Peyer's patch (tissue), 4 donors: ENCODE measurements at regions not wholly inside any gene's neighbourhood (a gene's known extent, or its start where the extent isn't known, plus 50 kb on each side); places are given as distances from the start of the nearest gene placed in this dataset.
A peak's percentile ranks its signal among the peaks of the same experiment; 100 is the strongest.

Source experiments
- DNase-seq, 3 donors: peaks; one replicate each; pipeline ENCODE4 v3.0.0-alpha.2; 2017 to 2019
- H3K27ac ChIP-seq, 4 donors: fragments of 200-600 bp; sonication (generic); one replicate each; pipeline ENCODE4 v1.5.1; 2016 to 2019
- H3K27me3 ChIP-seq, 2 donors: fragments of 200-600 bp; sonication (generic); one replicate each; pipeline ENCODE4 v1.5.1; 2019
- H3K36me3 ChIP-seq, 3 donors: fragments of 200-600 bp; sonication (generic); one replicate each; pipeline ENCODE4 v1.5.1; 2016 to 2019
- H3K4me1 ChIP-seq, 4 donors: fragments of 200-600 bp; sonication (generic); one replicate each; pipeline ENCODE4 v1.5.1; 2016 to 2019
- H3K4me3 ChIP-seq, 4 donors: fragments of 200-600 bp; sonication (generic); 1 replicate in 3 of 4; 2 replicates in 1 of 4; pipeline ENCODE4 v1.5.1; 2016 to 2019; ENCODE audit warnings: mild to moderate bottlenecking in 1 of 4
- H3K9me3 ChIP-seq, 4 donors: fragments of 200-600 bp; sonication (generic); one replicate each; pipeline ENCODE4 v1.5.1; 2016 to 2019; ENCODE audit warnings: mild to moderate bottlenecking in 1 of 4
- CTCF ChIP-seq, 6 experiments: fragments of 450-650 bp in 4 of 6; fragments of 200-600 bp in 2 of 6; sonication (generic) in 1 of 6; IDR thresholded peaks; one replicate each; pipeline ENCODE4 v1.5.1; 2017 to 2019; ENCODE audit warnings: antibody characterized with exemption in 6 of 6, mild to moderate bottlenecking in 3 of 6, moderate library complexity in 1 of 6
- POLR2A ChIP-seq, 2 donors: fragments of 450-650 bp; IDR thresholded peaks; one replicate each; pipeline ENCODE4 v1.5.1; 2017; ENCODE audit warnings: antibody characterized with exemption in 2 of 2, mild to moderate bottlenecking in 2 of 2, moderate library complexity in 2 of 2

GRCh38 chr3:148604270-148605085 lies 93.2 kb upstream of the AGTR1 start:
- no peaks in the 10 kb centered on the region for H3K27me3 ChIP-seq
- H3K4me3 ChIP-seq, result no peak overlapping the region
- no peak overlapping the region for H3K27ac ChIP-seq
- DNase-seq, result no peak
- H3K4me1 ChIP-seq, result peaks cover 0 to 25% (median 0%) of the 10 kb centered on the region in 4 donors
- H3K9me3 ChIP-seq, result no peaks in the 10 kb centered on the region
- no peak for TF ChIP-seq CTCF (IDR thresholded peaks at IDR 0.05)
- no peak for TF ChIP-seq POLR2A (IDR thresholded peaks at IDR 0.05)
- H3K36me3 ChIP-seq, result no peaks in the 10 kb centered on the region

GRCh38 chr3:148605521-148605920 lies 92.2 kb upstream of the AGTR1 start:
- no peaks in the 10 kb centered on the region for H3K9me3 ChIP-seq
- H3K4me1 ChIP-seq, result peaks cover 0 to 19% (median 0%) of the 10 kb centered on the region in 4 donors
- no peaks in the 10 kb centered on the region for H3K36me3 ChIP-seq
- H3K27me3 ChIP-seq, result no peaks in the 10 kb centered on the region
- no peak overlapping the region for H3K4me3 ChIP-seq
- no peak for DNase-seq
- TF ChIP-seq CTCF (IDR thresholded peaks at IDR 0.05) (no peak), POLR2A (IDR thresholded peaks at IDR 0.05) (no peak)
- H3K27ac ChIP-seq, result no peak overlapping the region

DNA sequence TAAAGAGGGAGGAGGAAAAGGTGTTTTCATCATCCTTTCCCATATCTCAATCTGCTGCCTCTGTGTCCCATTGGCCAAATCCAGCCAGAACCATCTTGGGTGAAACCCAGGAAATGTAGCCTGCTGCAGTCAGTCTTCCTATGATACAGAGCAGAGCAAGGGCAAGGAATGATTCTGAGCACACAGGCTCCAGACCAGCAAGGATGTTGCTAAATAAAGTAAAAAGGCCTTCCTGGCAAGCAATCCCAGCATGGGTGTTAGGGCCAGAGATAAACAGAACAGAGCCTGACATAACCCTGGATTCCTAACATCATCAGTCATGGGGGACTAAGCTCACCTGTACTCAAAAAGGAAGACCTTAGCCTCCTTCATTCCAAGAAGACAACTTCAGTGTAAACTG lies 90.7 kb upstream of the AGTR1 start:
- TF ChIP-seq CTCF (IDR thresholded peaks at IDR 0.05) (no peak), POLR2A (IDR thresholded peaks at IDR 0.05) (no peak)
- H3K27me3 ChIP-seq, result no peaks in the 10 kb centered on the region
- no peaks in the 10 kb centered on the region for H3K36me3 ChIP-seq
- no peak overlapping the region for H3K4me3 ChIP-seq
- DNase-seq, result no peak
- H3K4me1 ChIP-seq, result peaks cover 0 to 10% (median 0%) of the 10 kb centered on the region in 4 donors
- peak overlapping the region in 1 of 4 donors; percentile 59 for H3K27ac ChIP-seq
- no peaks in the 10 kb centered on the region for H3K9me3 ChIP-seq

- peak overlapping the region in 1 of 4 donors; percentile 59 for H3K27ac ChIP-seq
Observed at GRCh38 chr3:148607491-148607890, 90.2 kb upstream of the AGTR1 start.

GRCh38 chr3:148612278-148612677 lies 85.4 kb upstream of the AGTR1 start:
- H3K27ac ChIP-seq, result no peak overlapping the region

More at GRCh38 chr3:148607491-148607890, 90.2 kb upstream of the AGTR1 start:
- TF ChIP-seq POLR2A (IDR thresholded peaks at IDR 0.05), result no peak
- DNase-seq, result no peak
- H3K4me1 ChIP-seq, result peaks cover 0 to 8% (median 0%) of the 10 kb centered on the region in 4 donors
- H3K27me3 ChIP-seq, result no peaks in the 10 kb centered on the region
- H3K9me3 ChIP-seq, result no peaks in the 10 kb centered on the region
- H3K4me3 ChIP-seq, result no peak overlapping the region
- H3K36me3 ChIP-seq, result no peaks in the 10 kb centered on the region

More at GRCh38 chr3:148612278-148612677, 85.4 kb upstream of the AGTR1 start:
- no peaks in the 10 kb centered on the region for H3K4me1 ChIP-seq
- DNase-seq, result no peak
- H3K27me3 ChIP-seq, result no peaks in the 10 kb centered on the region
- no peak overlapping the region for H3K4me3 ChIP-seq
- TF ChIP-seq POLR2A (IDR thresholded peaks at IDR 0.05), result no peak
- TF ChIP-seq CTCF (IDR thresholded peaks at IDR 0.05), result no peak
- H3K36me3 ChIP-seq, result no peaks in the 10 kb centered on the region
- H3K9me3 ChIP-seq, result no peaks in the 10 kb centered on the region
